HG03432 (cell line): ENCODE measurements at regions not wholly inside any gene's neighbourhood (a gene's known extent, or its start where the extent isn't known, plus 50 kb on each side); places are given as distances from the start of the nearest gene placed in this dataset.
"Not testable (repeated sequence)": the region's sequence is repeated elsewhere in the genome, so short reads cannot be mapped to it uniquely, and the experiment has no call there.

ENCODE experiments used
- ATAC-seq: cut with Tn5 transposase; IDR thresholded peaks from one replicate; pipeline ENCODE4 v1.9.1; 2021; ENCODE audit warnings: mild to moderate bottlenecking, moderate library complexity; ENCODE audit not compliant: unreplicated experiment

DNA sequence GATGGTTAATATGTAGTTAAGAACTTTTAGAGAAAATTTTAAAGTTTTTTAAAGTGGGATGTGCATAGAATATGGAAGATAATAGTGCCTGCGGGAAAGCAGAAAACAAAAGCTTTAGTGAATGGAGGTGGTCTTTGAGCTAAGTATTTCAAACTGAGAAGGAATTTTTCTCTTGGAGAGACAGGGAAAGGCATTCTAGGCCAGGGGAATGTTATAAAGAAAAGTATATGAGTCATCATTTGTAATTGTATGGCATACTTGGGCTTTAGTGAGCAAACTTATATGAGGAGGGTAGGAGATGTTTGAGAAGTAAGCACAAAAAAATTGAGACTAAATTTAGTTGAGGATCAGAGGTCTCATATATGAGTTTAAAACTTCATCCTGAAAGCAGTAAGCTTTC, 467.0 kb downstream of the PPARGC1A start:
- no peak for ATAC-seq

DNA sequence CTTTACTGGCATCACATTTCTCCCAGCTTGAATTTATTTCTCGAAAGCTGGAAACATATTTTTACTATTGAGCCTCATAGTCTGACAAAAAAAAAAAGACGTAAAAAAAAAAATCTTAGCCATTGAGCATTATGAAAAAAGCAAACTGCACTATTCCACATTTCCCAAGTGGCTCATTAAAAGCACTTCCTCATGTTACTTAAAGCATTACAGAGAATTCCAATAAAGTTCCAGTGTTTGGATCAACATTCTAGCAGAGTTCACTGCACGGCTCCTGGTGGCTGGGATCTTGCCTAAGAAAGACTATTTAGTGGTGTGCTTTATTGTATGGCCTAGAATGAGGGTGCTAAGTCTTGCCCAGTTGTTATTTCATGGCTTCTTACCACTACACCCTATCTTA, 476.2 kb downstream of the PPARGC1A start:
- no peak for ATAC-seq

DNA sequence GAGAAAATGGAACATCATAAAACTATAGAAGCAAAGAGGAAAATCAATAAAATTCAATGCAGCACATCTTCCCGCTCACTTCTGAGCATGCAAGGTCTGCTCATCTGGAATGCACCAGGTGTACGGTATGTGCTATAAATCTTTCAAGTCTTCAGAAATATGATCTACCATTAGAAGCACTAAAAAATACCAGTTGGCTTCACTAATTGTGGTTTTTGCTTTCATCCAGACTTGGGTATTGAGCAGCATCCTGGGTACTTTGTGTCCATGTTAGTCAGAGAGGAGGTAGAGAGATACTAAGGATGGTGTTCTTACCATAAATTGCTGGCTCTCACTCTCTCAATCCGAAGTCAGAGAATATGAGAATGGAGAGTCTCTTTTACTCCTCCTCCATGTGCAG, 477.1 kb downstream of the PPARGC1A start:
- no peak for ATAC-seq

DNA sequence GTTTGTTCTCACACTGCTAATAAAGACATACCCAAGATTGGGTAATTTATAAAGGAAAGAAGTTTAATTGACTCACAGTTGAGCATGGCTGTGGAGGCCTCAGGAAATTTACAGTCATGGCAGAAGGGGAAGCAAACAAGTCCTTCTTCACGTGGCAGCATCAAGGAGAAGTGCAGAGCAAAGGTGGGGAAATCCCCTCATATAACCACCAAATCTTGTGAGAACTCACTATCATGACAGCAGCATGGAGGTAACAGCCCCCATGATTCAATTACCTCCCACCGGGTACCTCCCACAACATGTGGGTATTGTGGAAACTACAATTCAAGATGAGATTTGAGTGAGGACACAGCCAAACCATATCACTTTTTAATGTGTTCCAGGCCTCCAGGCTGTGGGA, 480.9 kb downstream of the PPARGC1A start:
- ATAC-seq = not testable (repeated sequence)

DNA sequence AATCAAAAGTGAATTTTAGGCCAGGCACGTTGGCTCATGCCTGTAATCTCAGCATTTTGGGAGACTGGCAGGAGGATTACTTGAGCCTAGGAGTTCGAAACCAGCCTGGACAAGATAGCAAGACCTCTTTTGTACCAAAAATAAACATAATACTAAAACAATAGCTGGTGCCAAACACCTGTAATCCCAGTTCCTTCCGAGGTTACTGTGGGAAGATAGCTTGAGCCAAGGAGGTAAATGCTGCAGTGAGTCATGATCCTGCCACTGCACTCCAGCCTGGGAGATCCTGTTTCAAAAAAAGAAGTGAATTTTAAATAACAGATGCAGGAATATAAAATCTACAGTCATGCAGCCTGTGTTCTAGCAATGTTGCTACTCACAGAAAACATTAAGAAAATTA, 488.3 kb downstream of the PPARGC1A start:
- ATAC-seq = no peak

DNA sequence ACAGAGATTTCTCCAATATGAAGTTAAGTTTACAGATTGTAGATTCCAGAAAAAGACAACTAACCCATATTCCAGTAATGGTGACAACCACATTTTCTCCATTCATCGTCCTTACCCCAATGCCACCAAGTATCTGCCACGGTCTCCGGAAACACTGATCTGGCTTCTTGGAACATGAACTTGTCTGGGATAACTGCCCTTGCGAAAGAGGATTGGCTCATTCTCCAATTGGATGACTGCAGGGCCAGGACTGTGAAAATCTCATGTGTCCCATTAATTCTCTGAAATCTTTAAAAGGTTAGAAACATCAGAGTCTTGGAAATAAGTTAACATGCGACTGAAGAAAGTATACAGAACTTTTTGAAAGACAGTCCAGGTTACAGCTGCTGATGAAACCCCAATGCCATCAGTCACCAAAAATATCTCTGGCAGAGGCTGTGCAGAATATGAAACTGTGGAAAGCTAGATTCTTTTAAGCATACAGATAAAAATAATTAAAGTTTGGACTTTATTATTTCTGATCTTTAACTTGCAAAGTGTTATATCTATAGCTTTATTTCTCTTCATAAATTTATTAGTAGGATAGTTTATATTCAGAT, 496.9 kb downstream of the PPARGC1A start:
- ATAC-seq = no peak

DNA sequence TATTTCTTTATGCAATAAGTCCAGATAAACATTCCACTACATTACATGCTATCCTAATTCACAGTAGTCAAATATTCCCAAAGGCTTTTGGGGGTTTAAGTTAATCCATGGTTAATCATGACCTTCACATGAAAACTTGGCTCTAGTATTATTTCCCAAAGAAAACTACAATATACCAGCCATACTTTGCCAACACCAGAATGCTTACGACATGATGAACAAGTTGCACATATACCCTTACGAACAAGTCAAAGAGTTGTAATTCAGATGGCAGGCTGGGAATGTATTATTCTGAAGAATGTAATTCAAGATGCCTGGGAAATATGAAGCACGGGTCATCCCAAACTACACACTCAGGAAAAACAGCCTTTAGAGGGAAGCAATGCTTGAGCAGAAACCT, 499.6 kb downstream of the PPARGC1A start:
- ATAC-seq = no peak

DNA sequence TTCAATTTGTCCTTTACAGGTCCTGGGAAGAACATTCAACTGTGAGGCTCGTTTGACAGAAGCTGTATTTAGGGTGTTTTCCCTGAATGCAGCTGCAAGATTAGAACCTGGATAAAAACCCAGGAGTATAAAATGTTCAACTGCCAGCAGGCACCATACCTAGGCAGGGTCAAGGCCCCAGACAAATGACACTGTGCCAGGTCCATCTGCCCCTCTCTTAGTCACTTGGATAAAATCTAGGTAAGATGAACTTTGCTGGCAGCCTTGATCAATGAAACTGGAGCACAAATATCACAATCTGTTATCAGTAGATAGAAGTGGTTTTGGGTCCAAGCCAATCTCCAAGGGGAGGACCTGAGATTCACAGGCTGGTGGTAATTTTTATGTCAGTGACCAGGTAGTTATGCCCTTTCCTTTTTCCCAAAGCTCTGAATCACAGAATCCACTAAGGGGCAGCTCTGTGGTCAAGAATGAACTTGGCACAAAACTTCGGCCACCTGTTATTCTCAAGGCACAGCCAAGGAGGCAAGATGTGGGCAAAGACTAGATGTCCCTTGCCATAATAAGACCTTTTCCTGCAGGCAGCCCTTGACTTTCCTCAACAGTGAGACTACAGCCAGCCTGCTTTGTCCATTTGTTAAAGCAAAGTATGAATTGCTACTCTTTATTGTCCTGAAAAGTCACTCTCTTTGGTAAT, 501.0 kb downstream of the PPARGC1A start:
- no peak for ATAC-seq

DNA sequence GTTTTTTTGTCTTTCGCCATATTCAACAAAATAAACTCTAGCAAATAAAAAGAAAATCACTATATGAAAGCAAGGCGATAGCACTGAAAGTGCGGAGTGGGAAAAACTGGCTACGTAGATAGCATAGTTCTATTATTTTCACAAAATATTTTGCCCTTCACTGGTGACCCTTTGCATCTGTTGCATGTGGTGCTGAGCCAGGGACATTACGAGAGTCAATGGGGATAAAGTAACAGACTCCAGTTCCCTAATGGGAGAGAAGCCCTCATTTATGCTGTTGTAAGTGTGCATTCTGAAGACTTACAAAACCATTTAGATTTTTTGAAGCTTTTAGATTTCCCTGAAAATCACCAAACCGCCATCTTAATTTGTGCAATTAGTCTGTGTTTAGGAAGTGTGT, 501.6 kb downstream of the PPARGC1A start:
- no peak for ATAC-seq

DNA sequence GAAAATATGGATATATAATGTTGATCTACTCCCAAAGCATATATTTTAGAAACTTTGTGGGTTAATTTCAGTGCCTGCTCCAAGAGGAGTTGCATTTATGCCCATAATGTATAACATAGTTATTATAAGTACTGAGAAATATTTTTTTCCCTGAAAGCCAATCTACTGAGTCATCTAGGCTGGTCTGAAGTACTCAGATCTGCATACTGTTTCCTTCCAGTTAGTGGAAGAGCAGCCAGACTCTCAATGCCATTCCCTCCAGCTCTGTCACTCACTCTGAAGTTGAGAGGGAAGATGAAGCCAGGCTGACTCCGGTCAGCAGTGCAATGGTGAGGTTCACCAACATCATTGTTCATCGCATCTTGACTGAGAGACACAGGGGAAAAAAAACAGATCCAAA, 505.1 kb downstream of the PPARGC1A start:
- no peak for ATAC-seq

DNA sequence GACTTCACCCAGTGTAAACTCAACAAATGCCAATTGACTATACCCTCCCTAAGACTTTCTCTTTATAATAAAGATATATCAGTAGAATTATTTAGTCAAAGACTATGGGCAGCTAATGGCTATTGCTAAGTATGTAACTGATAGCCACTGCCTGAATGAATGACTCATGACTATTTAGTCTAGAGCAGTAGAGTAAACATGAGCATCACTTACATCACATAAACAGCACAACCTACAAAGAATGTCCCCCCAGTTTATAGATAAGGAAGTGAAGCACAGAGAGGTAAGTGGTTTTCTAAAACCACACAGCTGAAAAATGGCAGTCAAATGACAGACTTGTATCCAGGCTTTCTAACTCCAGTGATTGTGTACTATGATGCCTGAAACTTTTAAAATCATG, 507.0 kb downstream of the PPARGC1A start:
- no peak for ATAC-seq

DNA sequence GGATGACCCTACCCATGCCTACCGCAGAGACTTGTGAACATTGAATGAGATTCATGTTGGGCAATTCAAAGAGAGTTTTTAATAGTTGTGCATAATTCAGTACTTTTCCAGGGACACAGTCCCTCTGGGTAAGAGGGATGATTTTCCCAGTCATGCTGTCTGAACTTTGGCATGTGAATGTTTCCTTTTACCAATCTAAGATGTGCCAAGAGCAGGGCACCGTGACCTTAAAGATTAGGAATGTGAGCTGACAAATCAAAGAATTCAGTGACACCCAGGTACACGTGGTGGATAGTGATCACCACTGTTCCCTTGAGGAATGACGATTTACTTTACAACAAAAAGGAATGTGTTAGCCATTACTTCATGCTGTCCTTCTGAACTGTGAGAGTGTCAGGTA, 515.6 kb downstream of the PPARGC1A start:
- ATAC-seq = no peak

DNA sequence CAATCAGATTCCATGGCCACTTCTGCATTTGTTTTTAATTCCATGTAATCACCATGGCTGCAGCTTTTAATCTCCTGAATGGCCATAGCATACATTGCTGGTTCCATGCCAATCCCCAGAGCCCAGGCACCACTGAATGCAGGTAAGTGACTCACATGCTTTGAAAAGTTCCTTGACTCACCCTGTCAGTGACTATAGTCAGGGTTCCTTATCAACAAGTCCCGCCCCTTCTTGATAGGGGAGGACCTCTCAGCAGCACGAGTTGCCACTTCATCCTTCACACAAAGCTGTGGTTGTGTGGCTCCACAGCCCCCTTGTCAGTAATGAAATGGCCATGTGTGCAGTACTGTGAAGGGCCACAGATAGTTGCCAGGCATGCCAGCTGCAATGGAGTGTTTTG, 516.6 kb downstream of the PPARGC1A start:
- no peak for ATAC-seq

DNA sequence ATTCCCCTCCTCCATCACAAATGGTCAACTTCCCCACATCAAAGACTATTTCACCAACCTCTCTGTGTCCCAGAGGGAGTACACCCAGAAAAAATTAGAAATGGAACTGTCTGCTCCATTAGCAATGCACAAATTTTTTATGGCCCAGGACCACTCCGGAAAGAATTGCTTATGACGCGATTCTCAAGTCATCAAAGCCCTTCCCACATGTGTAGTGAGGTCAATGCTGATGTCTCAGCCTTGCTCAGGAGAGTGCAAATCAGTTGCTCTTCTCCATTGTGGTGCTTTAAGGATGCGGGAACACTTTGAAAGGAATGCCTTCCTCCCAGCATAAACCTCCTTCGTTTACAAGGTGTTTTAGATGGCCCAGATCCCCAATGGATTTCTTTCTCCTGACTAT, 518.3 kb downstream of the PPARGC1A start:
- ATAC-seq = no peak

DNA sequence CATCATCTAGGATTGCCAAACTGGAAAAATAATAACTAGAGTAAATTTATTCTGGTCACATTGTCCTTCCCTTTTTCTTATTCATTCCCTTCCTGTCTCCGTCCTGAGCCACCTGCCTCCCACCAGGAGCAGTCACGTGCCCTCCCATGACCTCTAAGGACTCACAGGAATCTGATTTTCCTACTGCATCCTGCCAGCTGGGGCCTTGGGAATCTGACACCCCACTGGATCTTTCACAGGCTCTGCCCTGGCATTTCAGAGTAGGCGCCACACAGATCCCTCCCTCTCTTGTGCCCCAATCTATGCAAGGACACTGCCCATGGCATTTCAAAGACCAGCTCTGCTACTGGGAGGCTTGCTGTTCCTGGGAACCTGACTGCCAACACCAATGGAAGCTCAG, 520.5 kb downstream of the PPARGC1A start:
- no peak for ATAC-seq

DNA sequence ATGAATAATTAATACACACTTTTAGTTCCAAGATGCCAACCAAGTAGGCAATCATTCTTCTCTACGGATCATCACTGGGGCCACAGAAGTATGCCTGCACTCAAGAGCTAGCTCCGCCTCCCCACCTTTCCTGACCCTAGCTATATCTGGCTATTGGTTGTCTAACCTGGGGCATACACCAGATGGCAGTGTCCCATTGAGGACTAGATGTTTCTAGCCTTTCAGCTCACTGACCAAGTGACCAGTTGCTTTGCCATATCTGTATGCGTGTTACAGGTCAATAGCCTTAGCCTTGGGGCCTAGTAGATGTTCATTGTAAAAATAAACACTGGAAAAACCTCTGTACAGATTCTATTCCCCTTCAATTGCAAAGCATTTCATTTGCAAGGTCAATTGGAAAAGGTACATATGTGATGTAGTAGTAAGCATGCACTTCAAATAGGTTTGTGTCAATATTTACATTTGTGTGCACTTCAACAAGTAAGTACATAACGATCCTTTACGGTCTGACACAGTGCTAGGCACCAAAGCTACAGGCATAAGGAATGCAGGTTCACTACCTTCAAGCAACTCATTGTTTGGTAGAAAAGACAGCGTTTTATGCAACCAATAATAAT, 521.7 kb downstream of the PPARGC1A start:
- ATAC-seq = no peak

DNA sequence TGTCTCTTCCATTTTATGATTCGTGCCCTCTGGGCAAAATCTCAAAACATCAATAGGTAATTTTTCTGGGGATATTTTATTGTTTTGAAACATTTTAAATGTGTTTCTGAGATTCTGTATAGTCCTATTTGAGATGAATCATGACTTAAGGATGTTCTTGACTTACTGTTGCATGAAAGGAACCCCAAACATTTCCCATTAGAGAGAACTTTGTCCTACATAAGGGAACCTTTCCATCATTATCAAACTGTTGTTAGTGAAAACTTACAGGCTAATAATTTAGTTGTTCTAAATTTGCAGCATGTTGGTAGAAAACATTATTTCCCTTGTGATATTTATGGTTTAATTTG, 523.3 kb downstream of the PPARGC1A start:
- ATAC-seq = no peak

DNA sequence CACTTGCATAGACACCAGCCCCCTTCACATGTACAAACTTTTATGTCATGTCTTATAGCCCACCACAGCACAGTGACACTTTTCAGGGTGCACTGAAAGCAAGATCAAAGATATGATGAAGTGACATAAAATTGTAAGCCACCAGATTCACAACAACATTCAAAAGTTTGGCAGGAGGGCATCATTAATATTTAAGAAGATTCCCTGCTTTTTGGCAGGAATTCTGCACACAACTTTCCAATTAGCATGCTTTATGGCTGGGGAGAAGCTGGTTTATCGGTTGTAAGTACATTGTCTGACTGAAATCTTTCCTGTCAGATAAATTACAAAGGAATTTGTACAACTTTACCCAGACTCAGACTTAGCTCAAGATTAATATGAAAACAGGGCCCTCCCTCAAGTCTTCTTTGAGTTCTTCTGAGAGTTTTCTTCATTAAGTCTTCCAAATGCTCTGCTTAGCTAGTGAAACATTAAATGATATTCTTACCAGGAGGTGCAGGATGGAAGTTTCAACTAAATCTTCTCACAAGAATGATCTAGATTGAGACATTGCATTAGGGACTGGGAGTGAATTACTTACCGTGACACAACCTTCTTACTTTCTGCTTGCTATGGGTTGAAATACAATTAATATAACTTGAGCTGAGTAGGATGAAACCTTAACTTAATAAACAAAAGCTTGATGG, 523.8 kb downstream of the PPARGC1A start:
- no peak for ATAC-seq

DNA sequence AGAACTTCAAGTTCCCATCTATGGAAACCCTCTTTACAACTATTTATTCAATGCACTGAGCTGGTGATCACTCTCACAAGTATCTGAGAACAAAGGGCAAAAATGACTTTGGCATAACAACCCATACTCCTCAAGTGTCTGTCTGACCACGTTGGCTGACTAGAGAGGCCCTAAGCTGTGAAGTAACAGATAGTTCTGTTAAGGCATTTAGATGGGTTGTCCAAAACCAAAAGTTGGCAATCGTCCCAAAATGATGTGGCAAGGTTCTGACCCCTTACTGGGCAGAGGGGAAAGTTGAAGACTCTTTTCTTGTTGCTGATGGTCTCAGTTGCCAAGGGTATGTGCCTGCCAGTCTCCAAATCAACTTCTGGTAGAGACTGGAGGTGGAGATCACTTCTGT, 524.8 kb downstream of the PPARGC1A start:
- ATAC-seq = no peak

DNA sequence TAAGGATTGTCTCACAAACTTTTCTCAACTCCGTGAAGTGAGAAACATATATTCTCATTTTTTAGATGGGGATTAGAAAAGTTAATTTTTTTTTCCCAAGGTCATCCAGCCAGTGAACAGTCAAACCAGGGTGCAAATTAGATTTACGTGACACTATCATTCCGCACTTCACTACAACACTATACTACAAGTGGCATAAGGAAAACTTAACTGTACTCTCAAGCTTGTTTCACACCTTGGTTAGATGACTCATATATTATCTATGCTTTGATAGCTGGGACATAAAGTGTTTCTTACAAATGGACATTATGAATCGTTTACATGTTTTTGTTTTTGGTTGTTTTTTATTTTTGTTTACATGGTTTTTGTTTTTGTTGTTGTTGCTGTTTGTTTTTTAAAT, 525.7 kb downstream of the PPARGC1A start:
- ATAC-seq = no peak

DNA sequence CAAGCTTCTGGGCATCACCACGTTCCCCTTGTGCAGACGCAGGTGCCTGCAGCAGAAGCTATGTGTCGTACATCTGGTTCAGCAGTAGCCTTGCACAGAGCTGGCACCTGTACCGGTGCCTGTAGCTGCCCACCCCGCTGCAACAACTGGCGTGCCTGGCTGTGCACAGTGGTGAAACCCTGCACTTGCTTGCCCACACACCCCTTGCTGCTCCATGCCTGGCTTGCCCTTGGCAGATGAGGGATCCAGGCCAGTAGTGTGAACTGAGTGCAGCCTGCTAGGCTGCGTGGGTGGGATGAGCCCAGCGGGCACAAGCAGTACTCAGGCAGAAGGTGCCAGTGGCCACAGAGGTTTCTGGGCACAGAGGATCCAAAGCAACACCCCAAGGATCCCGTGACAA, 528.4 kb downstream of the PPARGC1A start:
- no peak for ATAC-seq

DNA sequence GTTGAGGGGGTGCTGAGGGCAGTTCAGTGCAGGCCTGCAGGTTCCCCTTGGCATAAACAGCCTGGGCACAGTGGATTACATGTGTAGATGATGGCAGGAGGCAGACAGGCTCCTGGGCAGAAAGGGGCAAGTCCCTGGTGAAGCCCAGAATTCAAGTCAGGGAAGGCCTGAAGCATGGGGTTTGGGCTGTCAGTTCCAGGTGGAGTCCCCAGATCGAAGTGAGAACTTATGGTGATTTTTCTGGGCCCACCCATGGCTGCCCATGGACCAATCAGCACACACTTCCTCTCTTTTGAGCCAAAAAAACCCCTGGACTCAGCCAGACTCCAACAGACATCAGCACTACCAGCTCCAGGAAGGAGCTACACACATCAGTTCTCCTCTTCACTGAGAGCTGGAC, 529.1 kb downstream of the PPARGC1A start:
- ATAC-seq = no peak
